OCI-LY1 (cell line): ENCODE measurements at regions not wholly inside any gene's neighbourhood (a gene's known extent, or its start where the extent isn't known, plus 50 kb on each side); places are given as distances from the start of the nearest gene placed in this dataset.

Experiments
- H2AFZ ChIP-seq: fragments of 200-600 bp; sonication (generic), shearing (Covaris generic); 2 replicates; pipeline ENCODE4 v1.6.0; 2014; ENCODE audit warnings: antibody characterized with exemption, mild to moderate bottlenecking, low read length
- H3F3A ChIP-seq: fragments of 200-600 bp; sonication (generic), shearing (Covaris generic); 2 replicates; pipeline ENCODE4 v1.6.0; 2014; ENCODE audit warnings: mild to moderate bottlenecking, antibody characterized with exemption, low read length, moderate library complexity; ENCODE audit not compliant: insufficient read depth
- H3K27ac ChIP-seq: fragments of 200-600 bp; sonication (generic); 2 replicates; pipeline ENCODE4 v1.5.1; 2014; ENCODE audit warnings: low read length, mixed run types, mild to moderate bottlenecking, low read depth; ENCODE audit not compliant: poor library complexity, severe bottlenecking
- H3K27me3 ChIP-seq: fragments of 200-600 bp; sonication (generic); 2 replicates; pipeline ENCODE4 v1.6.0; 2014; ENCODE audit warnings: antibody characterized with exemption, mild to moderate bottlenecking, low read length, moderate library complexity; ENCODE audit not compliant: insufficient read depth
- H3K36me3 ChIP-seq: fragments of 200-600 bp; sonication (generic); 2 replicates; pipeline ENCODE4 v1.6.1; 2014; ENCODE audit warnings: mild to moderate bottlenecking, antibody characterized with exemption, low read length, moderate library complexity, mixed read lengths; ENCODE audit not compliant: insufficient read depth
- H3K4me1 ChIP-seq: fragments of 200-600 bp; sonication (generic); 2 replicates; pipeline ENCODE4 v1.5.1; 2014; ENCODE audit warnings: mild to moderate bottlenecking, low read length, moderate library complexity; ENCODE audit not compliant: insufficient read depth, severe bottlenecking
- H3K4me2 ChIP-seq: fragments of 200-600 bp; sonication (generic), shearing (Covaris generic); 2 replicates; pipeline ENCODE4 v1.6.1; 2014; ENCODE audit warnings: low read length
- H3K4me3 ChIP-seq: fragments of 200-600 bp; sonication (generic); 2 replicates; pipeline ENCODE4 v1.5.1; 2014; ENCODE audit warnings: low read length, low read depth, mild to moderate bottlenecking, mixed read lengths; ENCODE audit not compliant: poor library complexity, severe bottlenecking
- H3K79me2 ChIP-seq: fragments of 200-600 bp; shearing (Covaris generic); 2 replicates; pipeline ENCODE4 v1.6.1; 2016; ENCODE audit warnings: mixed run types, low read length, mixed read lengths; ENCODE audit not compliant: insufficient read depth
- H3K9ac ChIP-seq: fragments of 200-600 bp; sonication (generic), shearing (Covaris generic); 2 replicates; pipeline ENCODE4 v1.6.1; 2014; ENCODE audit warnings: mild to moderate bottlenecking, low read length, mixed read lengths
- H3K9me2 ChIP-seq: fragments of 200-600 bp; sonication (generic), shearing (Covaris generic); 2 replicates; pipeline ENCODE4 v1.6.1; 2014; ENCODE audit warnings: low read depth, mild to moderate bottlenecking, low read length, mixed read lengths
- H3K9me3 ChIP-seq: fragments of 200-600 bp; shearing (Covaris generic); 2 replicates; pipeline ENCODE4 v1.6.1; 2014; ENCODE audit warnings: low read length, mixed read lengths
- H4K20me1 ChIP-seq: fragments of 200-600 bp; sonication (generic), shearing (Covaris generic); 2 replicates; pipeline ENCODE4 v1.6.0; 2016; ENCODE audit warnings: mild to moderate bottlenecking, low read length; ENCODE audit not compliant: insufficient read depth
- EZH2 ChIP-seq: fragments of 200-600 bp; sonication (generic), shearing (Covaris generic); IDR thresholded peaks from 2 replicates; pipeline ENCODE4 v1.8.0; 2017; ENCODE audit warnings: borderline replicate concordance, mixed run types, mild to moderate bottlenecking, antibody characterized with exemption, low read length, moderate library complexity, mixed read lengths
- TF ChIP-seq, protein P1 (sequence below): fragments of 200-600 bp; sonication (generic), shearing (Covaris generic); IDR thresholded peaks from 2 replicates; pipeline ENCODE4 v1.5.1; 2017; ENCODE audit warnings: mild to moderate bottlenecking, antibody characterized with exemption, low read length, moderate library complexity, mixed read lengths

- H3K36me3 ChIP-seq, result no peaks in the 10 kb centered on the region
- H3K27me3 ChIP-seq, result no peaks in the 10 kb centered on the region
- H3K79me2 ChIP-seq, result no peaks in the 10 kb centered on the region
- no peak overlapping the region for H3K27ac ChIP-seq
- H3K9ac ChIP-seq, result no peak overlapping the region
- no peak overlapping the region for H3K4me2 ChIP-seq
- no peaks in the 10 kb centered on the region for H3F3A ChIP-seq
- no peaks in the 10 kb centered on the region for H3K9me3 ChIP-seq
- no peaks in the 10 kb centered on the region for H3K9me2 ChIP-seq
- H2AFZ ChIP-seq, result no peak overlapping the region
- no peak overlapping the region for H3K4me3 ChIP-seq
- no peaks in the 10 kb centered on the region for H4K20me1 ChIP-seq
- H3K4me1 ChIP-seq, result no peaks in the 10 kb centered on the region
- TF ChIP-seq EZH2, result no peak
- TF ChIP-seq, protein P1, sequence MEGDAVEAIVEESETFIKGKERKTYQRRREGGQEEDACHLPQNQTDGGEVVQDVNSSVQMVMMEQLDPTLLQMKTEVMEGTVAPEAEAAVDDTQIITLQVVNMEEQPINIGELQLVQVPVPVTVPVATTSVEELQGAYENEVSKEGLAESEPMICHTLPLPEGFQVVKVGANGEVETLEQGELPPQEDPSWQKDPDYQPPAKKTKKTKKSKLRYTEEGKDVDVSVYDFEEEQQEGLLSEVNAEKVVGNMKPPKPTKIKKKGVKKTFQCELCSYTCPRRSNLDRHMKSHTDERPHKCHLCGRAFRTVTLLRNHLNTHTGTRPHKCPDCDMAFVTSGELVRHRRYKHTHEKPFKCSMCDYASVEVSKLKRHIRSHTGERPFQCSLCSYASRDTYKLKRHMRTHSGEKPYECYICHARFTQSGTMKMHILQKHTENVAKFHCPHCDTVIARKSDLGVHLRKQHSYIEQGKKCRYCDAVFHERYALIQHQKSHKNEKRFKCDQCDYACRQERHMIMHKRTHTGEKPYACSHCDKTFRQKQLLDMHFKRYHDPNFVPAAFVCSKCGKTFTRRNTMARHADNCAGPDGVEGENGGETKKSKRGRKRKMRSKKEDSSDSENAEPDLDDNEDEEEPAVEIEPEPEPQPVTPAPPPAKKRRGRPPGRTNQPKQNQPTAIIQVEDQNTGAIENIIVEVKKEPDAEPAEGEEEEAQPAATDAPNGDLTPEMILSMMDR, result no peak
These were observed 697.2 kb upstream of the SLC8A1 start for GRCh38 chr2:41149054-41149453.

DNA sequence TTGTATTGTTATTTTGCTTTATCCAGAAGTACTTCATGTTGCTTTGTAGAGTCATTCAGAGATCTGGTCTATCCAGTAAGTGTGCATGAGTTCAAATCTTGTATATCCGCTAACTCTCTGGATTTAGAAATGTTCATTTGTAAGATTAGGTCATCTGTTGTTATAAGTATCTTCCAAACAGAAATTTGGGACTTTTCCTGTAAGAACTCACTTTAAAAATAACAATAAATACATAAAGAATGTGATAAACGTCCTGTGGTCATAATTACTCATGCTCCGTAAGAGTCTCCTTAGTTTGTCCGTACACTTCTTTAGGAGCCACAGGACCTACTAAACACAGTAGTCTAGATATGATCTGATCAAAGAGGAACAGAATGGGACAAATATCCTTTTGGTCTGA, 699.9 kb upstream of the SLC8A1 start:
- no peak overlapping the region for H3K9ac ChIP-seq
- no peaks in the 10 kb centered on the region for H3K79me2 ChIP-seq
- no peaks in the 10 kb centered on the region for H3K9me3 ChIP-seq
- no peak overlapping the region for H3K4me3 ChIP-seq
- TF ChIP-seq, protein P1, result no peak
- no peak for TF ChIP-seq EZH2
- H3K36me3 ChIP-seq, result no peaks in the 10 kb centered on the region
- no peak overlapping the region for H3K4me2 ChIP-seq
- no peaks in the 10 kb centered on the region for H3K27me3 ChIP-seq
- no peaks in the 10 kb centered on the region for H3F3A ChIP-seq
- H4K20me1 ChIP-seq, result no peaks in the 10 kb centered on the region
- H3K9me2 ChIP-seq, result no peaks in the 10 kb centered on the region
- no peak overlapping the region for H2AFZ ChIP-seq
- H3K4me1 ChIP-seq, result no peaks in the 10 kb centered on the region
- no peak overlapping the region for H3K27ac ChIP-seq

- H3K9me2 ChIP-seq, result no peaks in the 10 kb centered on the region
- no peak overlapping the region for H3K27ac ChIP-seq
- no peaks in the 10 kb centered on the region for H3K4me1 ChIP-seq
- H3K36me3 ChIP-seq, result no peaks in the 10 kb centered on the region
- H3K4me2 ChIP-seq, result no peak overlapping the region
- no peak overlapping the region for H2AFZ ChIP-seq
- no peaks in the 10 kb centered on the region for H3K79me2 ChIP-seq
- no peaks in the 10 kb centered on the region for H3K9me3 ChIP-seq
- no peak overlapping the region for H3K4me3 ChIP-seq
- no peak overlapping the region for H3K9ac ChIP-seq
- TF ChIP-seq EZH2, result no peak
- TF ChIP-seq, protein P1, result no peak
- H3K27me3 ChIP-seq, result no peaks in the 10 kb centered on the region
- no peaks in the 10 kb centered on the region for H3F3A ChIP-seq
- no peaks in the 10 kb centered on the region for H4K20me1 ChIP-seq
These were observed 700.4 kb upstream of the SLC8A1 start for GRCh38 chr2:41152318-41152717.
